Upper lobe of left lung (tissue), 4 donors: ENCODE measurements at regions not wholly inside any gene's neighbourhood (a gene's known extent, or its start where the extent isn't known, plus 50 kb on each side); places are given as distances from the start of the nearest gene placed in this dataset.

ENCODE experiments used
- CTCF ChIP-seq, 6 experiments: fragments of 450-650 bp in 4 of 6; fragments of 200-600 bp in 2 of 6; sonication (generic) in 2 of 6; IDR thresholded peaks; one replicate each; pipeline ENCODE4 v1.5.1; 2016 to 2019; ENCODE audit warnings: antibody characterized with exemption in 6 of 6
- EP300 ChIP-seq, 4 donors: sonication (generic); formaldehyde crosslinking; IDR thresholded peaks; one replicate each; pipeline ENCODE4 v1.5.1; 2017; ENCODE audit warnings: antibody characterized with exemption in 4 of 4, control low read depth in 2 of 4
- POLR2A ChIP-seq, 4 donors: fragments of 450-650 bp; IDR thresholded peaks; one replicate each; pipeline ENCODE4 v1.5.1; 2016 to 2017; ENCODE audit warnings: antibody characterized with exemption in 4 of 4, mild to moderate bottlenecking in 2 of 4
- POLR2AphosphoS5 ChIP-seq, 2 donors: sonication (generic); formaldehyde crosslinking; IDR thresholded peaks; one replicate each; pipeline ENCODE4 v1.5.1; 2017; ENCODE audit warnings: antibody characterized with exemption in 2 of 2

DNA sequence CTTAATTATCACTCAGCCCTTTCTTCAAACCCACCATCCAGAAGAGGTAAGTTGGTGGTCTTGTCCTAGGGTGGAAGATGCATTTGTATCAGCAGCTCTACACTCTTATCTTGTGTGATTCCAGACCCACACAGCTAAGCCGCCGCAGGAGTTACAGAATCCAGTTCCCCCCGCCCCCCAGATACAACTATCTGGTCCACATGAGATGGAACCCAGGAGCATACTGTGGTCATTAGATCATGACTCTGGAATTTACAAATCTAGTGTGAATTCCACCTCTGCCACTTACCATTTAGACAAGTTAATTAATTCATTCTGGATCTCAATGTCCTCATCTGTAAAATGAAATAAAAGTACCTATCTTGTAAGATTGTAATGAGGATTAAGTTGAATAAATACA, 486.4 kb downstream of the BCL11A start:
- TF ChIP-seq CTCF (IDR thresholded peaks at IDR 0.05), result no peak
- TF ChIP-seq POLR2A (IDR thresholded peaks at IDR 0.05), result no peak
- TF ChIP-seq POLR2AphosphoS5 (IDR thresholded peaks at IDR 0.05), result no peak
- TF ChIP-seq EP300 (IDR thresholded peaks at IDR 0.05), result no peak
